ENCODE measurements at regions not wholly inside any gene's neighbourhood (a gene's known extent, or its start where the extent isn't known, plus 50 kb on each side); places are given as distances from the start of the nearest gene placed in this dataset.

GRCh38 chr10:91335147-91335546, 75.0 kb upstream of the HECTD2 start:
- DNase-seq (ENCODE audit: low read depth): no peak

GRCh38 chr10:91339729-91340128, 70.4 kb upstream of the HECTD2 start:
- DNase-seq (ENCODE audit: low read depth): no peak

GRCh38 chr10:91340613-91341362, 69.4 kb upstream of the HECTD2 start:
- peak; percentile 91 for DNase-seq (ENCODE audit: low read depth)

- no peak for DNase-seq (ENCODE audit: low read depth)
These were observed 68.5 kb upstream of the HECTD2 start for GRCh38 chr10:91341686-91342085.

GRCh38 chr10:91343010-91343409, 67.1 kb upstream of the HECTD2 start:
- no peak for DNase-seq (ENCODE audit: low read depth)

- DNase-seq (ENCODE audit: low read depth): no peak
These were observed 65.9 kb upstream of the HECTD2 start for GRCh38 chr10:91344117-91344856.

- DNase-seq (ENCODE audit: low read depth): no peak
These were observed 64.4 kb upstream of the HECTD2 start for GRCh38 chr10:91345716-91346115.

GRCh38 chr10:91347529-91347928, 62.6 kb upstream of the HECTD2 start:
- DNase-seq (ENCODE audit: low read depth): no peak

- DNase-seq (ENCODE audit: low read depth): peak; percentile 83
These were observed 60.8 kb upstream of the HECTD2 start for GRCh38 chr10:91349381-91349780.

GRCh38 chr10:91350651-91351081, 59.5 kb upstream of the HECTD2 start:
- no peak for DNase-seq (ENCODE audit: low read depth)

GRCh38 chr10:91352760-91353159, 57.4 kb upstream of the HECTD2 start:
- no peak for DNase-seq (ENCODE audit: low read depth)

GRCh38 chr10:91354166-91355075, 55.7 kb upstream of the HECTD2 start:
- DNase-seq (ENCODE audit: low read depth): no peak

GRCh38 chr10:91355998-91356397, 54.1 kb upstream of the HECTD2 start:
- DNase-seq (ENCODE audit: low read depth): no peak

GRCh38 chr10:91357497-91357896, 52.6 kb upstream of the HECTD2 start:
- no peak for DNase-seq (ENCODE audit: low read depth)
